HL-60 (cell line): ENCODE measurements at regions not wholly inside any gene's neighbourhood (a gene's known extent, or its start where the extent isn't known, plus 50 kb on each side); places are given as distances from the start of the nearest gene placed in this dataset.

ENCODE experiments used
- DNase-seq, 2 experiments: peaks; one replicate each; pipeline ENCODE4 v3.0.0-alpha.2; 2010 to 2020; ENCODE audit warnings: low read depth in 1 of 2, low spot score in 1 of 2
- H3K27ac ChIP-seq: fragments of 250-450 bp; sonication (Bioruptor Pico); replicated peaks from 2 replicates; pipeline ENCODE4 v1.5.1; 2020; ENCODE audit warnings: mild to moderate bottlenecking, moderate library complexity
- H3K27me3 ChIP-seq: fragments of 250-450 bp; sonication (Bioruptor Pico); 2 replicates; pipeline ENCODE4 v1.5.1; 2021; ENCODE audit warnings: mild to moderate bottlenecking, moderate library complexity; ENCODE audit not compliant: insufficient read depth, poor library complexity, severe bottlenecking
- H3K4me3 ChIP-seq: replicated peaks from 2 replicates; pipeline ENCODE4 v1.5.1; 2011; ENCODE audit warnings: mild to moderate bottlenecking, control low read depth, low read length; ENCODE audit not compliant: insufficient read depth
- CTCF ChIP-seq: IDR thresholded peaks from one replicate; pipeline ENCODE4 v1.5.1; 2011; ENCODE audit warnings: low read length, control low read depth, inconsistent platforms; ENCODE audit not compliant: insufficient read depth
- GABPA ChIP-seq: IDR thresholded peaks from 2 replicates; pipeline ENCODE4 v1.6.1; 2012; ENCODE audit warnings: low read depth
- POLR2AphosphoS5 ChIP-seq: IDR thresholded peaks from 2 replicates; pipeline ENCODE4 v1.6.1; 2012; ENCODE audit warnings: low read depth
- SPI1 ChIP-seq: IDR thresholded peaks from 2 replicates; pipeline ENCODE4 v1.6.1; 2012; ENCODE audit warnings: low read depth, mild to moderate bottlenecking, borderline replicate concordance
- TF ChIP-seq, protein P1 (sequence below): IDR thresholded peaks from 2 replicates; pipeline ENCODE4 v1.6.1; 2012; ENCODE audit warnings: low read depth; ENCODE audit not compliant: insufficient replicate concordance

DNA sequence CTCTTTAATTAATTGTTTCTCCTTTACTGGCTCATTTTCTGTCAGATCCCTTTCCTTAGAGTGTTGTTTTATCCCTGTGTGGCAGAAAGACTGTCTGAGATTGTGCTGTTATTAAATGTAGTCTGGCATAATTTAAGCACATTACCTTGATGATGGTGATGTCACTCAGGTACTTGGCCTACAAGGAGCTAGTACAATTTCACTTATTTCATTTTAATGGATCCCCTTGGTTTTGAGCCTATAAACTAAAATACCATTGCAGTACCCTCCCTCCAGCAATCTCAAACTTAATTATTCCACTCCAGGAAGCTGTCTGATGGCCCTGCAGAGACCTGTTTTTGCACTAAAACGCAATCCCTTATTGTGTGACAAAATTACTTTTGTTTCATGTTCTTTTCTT, 968.6 kb downstream of the ADGRL3 start:
- no peak for DNase-seq
- no peak for TF ChIP-seq POLR2AphosphoS5
- TF ChIP-seq CTCF, result no peak
- no peak for TF ChIP-seq GABPA
- TF ChIP-seq, protein P1, sequence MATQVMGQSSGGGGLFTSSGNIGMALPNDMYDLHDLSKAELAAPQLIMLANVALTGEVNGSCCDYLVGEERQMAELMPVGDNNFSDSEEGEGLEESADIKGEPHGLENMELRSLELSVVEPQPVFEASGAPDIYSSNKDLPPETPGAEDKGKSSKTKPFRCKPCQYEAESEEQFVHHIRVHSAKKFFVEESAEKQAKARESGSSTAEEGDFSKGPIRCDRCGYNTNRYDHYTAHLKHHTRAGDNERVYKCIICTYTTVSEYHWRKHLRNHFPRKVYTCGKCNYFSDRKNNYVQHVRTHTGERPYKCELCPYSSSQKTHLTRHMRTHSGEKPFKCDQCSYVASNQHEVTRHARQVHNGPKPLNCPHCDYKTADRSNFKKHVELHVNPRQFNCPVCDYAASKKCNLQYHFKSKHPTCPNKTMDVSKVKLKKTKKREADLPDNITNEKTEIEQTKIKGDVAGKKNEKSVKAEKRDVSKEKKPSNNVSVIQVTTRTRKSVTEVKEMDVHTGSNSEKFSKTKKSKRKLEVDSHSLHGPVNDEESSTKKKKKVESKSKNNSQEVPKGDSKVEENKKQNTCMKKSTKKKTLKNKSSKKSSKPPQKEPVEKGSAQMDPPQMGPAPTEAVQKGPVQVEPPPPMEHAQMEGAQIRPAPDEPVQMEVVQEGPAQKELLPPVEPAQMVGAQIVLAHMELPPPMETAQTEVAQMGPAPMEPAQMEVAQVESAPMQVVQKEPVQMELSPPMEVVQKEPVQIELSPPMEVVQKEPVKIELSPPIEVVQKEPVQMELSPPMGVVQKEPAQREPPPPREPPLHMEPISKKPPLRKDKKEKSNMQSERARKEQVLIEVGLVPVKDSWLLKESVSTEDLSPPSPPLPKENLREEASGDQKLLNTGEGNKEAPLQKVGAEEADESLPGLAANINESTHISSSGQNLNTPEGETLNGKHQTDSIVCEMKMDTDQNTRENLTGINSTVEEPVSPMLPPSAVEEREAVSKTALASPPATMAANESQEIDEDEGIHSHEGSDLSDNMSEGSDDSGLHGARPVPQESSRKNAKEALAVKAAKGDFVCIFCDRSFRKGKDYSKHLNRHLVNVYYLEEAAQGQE, result no peak
- TF ChIP-seq SPI1, result no peak
- Histone ChIP-seq H3K27ac (no peak overlapping the region), H3K27me3 (no peaks in the 10 kb centered on the region), H3K4me3 (no peak overlapping the region)

DNA sequence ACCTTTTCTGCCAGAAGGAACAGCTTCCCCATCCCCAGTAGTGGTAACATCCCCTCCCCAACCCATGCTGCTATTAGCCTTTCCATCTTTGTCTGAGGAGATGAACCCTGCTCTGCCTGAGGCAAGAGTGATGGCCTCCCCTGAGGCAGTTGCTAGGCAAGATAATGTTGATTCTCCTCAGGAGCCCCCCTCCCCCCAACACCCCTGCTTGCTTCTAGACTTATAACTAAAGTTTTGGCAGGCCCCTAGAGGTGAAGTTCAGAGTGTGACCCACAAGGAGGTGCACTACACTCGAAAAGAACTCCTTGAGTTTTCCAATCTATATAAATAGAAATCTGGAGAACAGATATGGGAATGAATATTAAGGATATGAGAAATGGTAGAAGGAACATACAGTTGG, 962.5 kb downstream of the ADGRL3 start:
- no peak overlapping the region for H3K4me3 ChIP-seq
- H3K27me3 ChIP-seq, result no peaks in the 10 kb centered on the region
- no peak overlapping the region for H3K27ac ChIP-seq
- no peak for DNase-seq
- TF ChIP-seq SPI1 (no peak), CTCF (no peak), POLR2AphosphoS5 (no peak), GABPA (no peak)
- TF ChIP-seq, protein P1, result no peak

GRCh38 chr4:62161446-62161845, 961.3 kb downstream of the ADGRL3 start:
- TF ChIP-seq GABPA (no peak), CTCF (no peak), SPI1 (no peak), POLR2AphosphoS5 (no peak)
- TF ChIP-seq, protein P1, result no peak
- Histone ChIP-seq H3K4me3 (no peak overlapping the region), H3K27me3 (no peaks in the 10 kb centered on the region), H3K27ac (no peak overlapping the region)
- no peak for DNase-seq
